COR-L47 (cell line): ENCODE measurements at regions not wholly inside any gene's neighbourhood (a gene's known extent, or its start where the extent isn't known, plus 50 kb on each side); places are given as distances from the start of the nearest gene placed in this dataset.
A peak's percentile ranks its signal among the peaks of the same experiment; 100 is the strongest.

Experiments used
- DNase-seq: peaks from one replicate; lab custom pipeline; 2025; lab: John Stamatoyannopoulos, UW

- no peak for DNase-seq
Observed at GRCh38 chr2:121898483-121898882, 143.0 kb downstream of the TSN start.

GRCh38 chr2:121900391-121900790 is 144.9 kb downstream of the TSN start:
- DNase-seq: no peak

- DNase-seq: no peak
Observed at GRCh38 chr2:121902171-121902591, 146.7 kb downstream of the TSN start.

- DNase-seq: no peak
Observed at GRCh38 chr2:121902616-121903015, 147.2 kb downstream of the TSN start.

- DNase-seq: no peak
Observed at GRCh38 chr2:121903037-121903689, 147.7 kb downstream of the TSN start.

GRCh38 chr2:121904656-121905055 is 149.2 kb downstream of the TSN start:
- no peak for DNase-seq

- DNase-seq: no peak
Observed at GRCh38 chr2:121905201-121905600, 149.8 kb downstream of the TSN start.

- DNase-seq: no peak
Observed at GRCh38 chr2:121906170-121906569, 150.7 kb downstream of the TSN start.

GRCh38 chr2:121907928-121908327 is 152.5 kb downstream of the TSN start:
- peak; percentile 92 for DNase-seq

GRCh38 chr2:121910139-121910538 is 154.7 kb downstream of the TSN start:
- DNase-seq: no peak

- no peak for DNase-seq
Observed at GRCh38 chr2:121911036-121911435, 155.6 kb downstream of the TSN start.

GRCh38 chr2:121917143-121917542 is 161.7 kb downstream of the TSN start:
- no peak for DNase-seq

- DNase-seq: no peak
Observed at GRCh38 chr2:121918231-121918630, 162.8 kb downstream of the TSN start.

GRCh38 chr2:121919803-121920202 is 164.4 kb downstream of the TSN start:
- no peak for DNase-seq

GRCh38 chr2:121925466-121925865 is 170.0 kb downstream of the TSN start:
- DNase-seq: no peak

GRCh38 chr2:121943285-121943684 is 187.8 kb downstream of the TSN start:
- DNase-seq: no peak

GRCh38 chr2:121944072-121944831 is 188.8 kb downstream of the TSN start:
- no peak for DNase-seq

- no peak for DNase-seq
Observed at GRCh38 chr2:121947674-121948073, 192.2 kb downstream of the TSN start.

GRCh38 chr2:121949271-121949670 is 193.8 kb downstream of the TSN start:
- no peak for DNase-seq

GRCh38 chr2:121955426-121955825 is 200.0 kb downstream of the TSN start:
- peak; percentile 96 for DNase-seq

- no peak for DNase-seq
Observed at GRCh38 chr2:121955872-121956271, 200.4 kb downstream of the TSN start.

- DNase-seq: no peak
Observed at GRCh38 chr2:121960251-121960650, 204.8 kb downstream of the TSN start.

GRCh38 chr2:121961761-121962160 is 206.3 kb downstream of the TSN start:
- DNase-seq: no peak

GRCh38 chr2:121965661-121966060 is 210.2 kb downstream of the TSN start:
- no peak for DNase-seq
